Fibroblast of gingiva (primary cell): ENCODE measurements at regions not wholly inside any gene's neighbourhood (a gene's known extent, or its start where the extent isn't known, plus 50 kb on each side); places are given as distances from the start of the nearest gene placed in this dataset.
"Not testable (repeated sequence)": the region's sequence is repeated elsewhere in the genome, so short reads cannot be mapped to it uniquely, and the experiment has no call there.

Source experiments
- DNase-seq: peaks from one replicate; pipeline ENCODE4 v3.0.0-alpha.2; 2011; ENCODE audit warnings: low read depth

DNA sequence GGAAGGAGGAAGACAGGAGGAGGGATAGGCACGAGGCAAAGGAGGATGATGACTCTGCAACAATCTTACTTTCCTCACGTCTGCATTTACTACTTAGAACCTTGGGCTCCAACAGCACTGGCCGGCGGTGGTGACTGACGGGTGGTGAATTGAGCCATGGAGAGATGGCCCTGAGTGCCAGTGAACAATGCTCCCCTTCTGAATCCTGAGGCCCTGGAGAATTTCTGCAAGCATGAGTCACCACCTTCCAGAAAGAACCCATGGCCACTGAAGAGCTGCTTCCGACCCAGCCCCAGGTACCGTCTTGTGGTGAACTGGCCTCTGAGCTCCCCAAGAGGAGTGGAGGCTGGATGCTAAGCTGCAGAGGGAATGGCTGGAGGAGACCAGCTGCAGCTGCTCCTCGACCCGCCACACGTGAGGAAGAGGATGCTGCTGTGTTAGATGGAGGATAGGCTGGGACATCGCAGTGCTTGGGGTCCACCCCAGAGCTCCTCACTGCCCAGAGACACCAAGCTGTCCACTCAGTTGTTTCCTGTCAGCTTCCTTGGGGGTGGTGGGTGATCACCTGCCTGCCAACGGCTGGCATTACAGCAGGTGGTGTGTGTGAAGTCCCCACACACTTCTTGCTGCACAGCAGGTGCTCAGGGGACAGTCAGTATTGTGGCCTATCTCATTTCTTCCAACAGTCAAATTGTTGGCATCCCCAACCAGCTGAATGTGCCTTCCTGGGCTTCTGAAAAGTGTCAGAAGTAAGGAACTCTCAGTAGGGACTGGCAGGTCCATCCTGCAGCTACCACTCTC lies 186.5 kb upstream of the ID2 start:
- DNase-seq: no peak

DNA sequence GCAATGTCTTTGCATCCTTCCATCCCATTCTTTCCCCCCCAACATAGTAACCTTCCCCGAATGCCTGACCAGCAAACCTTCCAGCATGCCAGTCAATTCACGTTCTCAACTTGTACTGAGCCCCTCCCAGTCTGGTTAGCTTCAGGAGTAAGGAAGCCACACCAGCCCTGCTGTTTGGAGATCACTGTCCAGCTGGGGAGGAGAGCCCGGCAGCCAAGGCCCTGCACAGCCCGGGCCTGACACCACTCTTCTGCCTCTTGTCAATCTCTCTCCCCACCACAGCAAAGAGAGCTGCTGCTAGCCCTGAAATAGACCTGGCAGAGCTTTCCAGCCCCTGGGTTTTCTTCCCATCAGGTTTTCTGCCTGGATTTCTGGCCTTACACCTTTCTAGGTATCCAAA lies 185.8 kb upstream of the ID2 start:
- no peak for DNase-seq

DNA sequence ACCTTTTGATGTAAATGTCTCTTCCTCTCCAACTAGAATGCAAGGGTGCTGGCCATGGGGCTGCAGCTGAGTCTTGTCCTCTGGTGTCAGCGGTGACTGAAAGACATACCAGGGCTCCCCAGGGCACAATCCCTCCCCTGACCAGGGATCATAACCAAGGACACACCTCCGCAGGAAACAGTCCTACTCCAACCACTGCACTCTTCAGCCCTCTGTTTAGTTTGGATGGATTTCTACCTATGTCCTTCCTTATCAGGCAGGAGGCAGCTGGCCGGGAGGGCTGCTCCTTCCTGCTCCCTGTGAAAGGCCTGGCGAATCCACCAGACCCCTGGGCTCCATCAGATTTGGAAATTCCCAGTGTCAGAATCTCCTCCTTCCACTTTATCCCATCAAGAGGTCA lies 185.2 kb upstream of the ID2 start:
- DNase-seq: no peak

DNA sequence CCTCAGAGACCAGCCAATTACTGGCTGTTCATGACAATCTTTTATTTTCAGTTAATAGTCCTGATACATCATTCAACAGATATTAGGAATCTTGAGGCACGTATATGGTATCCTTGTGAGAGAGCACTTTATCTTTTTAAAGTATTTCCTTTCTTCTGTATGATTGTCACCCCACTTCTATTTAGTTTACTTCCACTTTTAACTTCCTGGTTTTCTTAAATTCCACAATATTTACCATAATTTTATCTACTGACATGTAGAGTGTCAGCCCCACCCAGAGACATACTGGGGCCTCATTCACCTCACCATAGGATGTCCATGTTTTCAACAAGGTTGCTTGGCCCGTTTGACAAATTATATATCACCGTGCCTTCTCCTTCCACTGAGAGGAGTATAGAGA lies 182.9 kb upstream of the ID2 start:
- DNase-seq: no peak

DNA sequence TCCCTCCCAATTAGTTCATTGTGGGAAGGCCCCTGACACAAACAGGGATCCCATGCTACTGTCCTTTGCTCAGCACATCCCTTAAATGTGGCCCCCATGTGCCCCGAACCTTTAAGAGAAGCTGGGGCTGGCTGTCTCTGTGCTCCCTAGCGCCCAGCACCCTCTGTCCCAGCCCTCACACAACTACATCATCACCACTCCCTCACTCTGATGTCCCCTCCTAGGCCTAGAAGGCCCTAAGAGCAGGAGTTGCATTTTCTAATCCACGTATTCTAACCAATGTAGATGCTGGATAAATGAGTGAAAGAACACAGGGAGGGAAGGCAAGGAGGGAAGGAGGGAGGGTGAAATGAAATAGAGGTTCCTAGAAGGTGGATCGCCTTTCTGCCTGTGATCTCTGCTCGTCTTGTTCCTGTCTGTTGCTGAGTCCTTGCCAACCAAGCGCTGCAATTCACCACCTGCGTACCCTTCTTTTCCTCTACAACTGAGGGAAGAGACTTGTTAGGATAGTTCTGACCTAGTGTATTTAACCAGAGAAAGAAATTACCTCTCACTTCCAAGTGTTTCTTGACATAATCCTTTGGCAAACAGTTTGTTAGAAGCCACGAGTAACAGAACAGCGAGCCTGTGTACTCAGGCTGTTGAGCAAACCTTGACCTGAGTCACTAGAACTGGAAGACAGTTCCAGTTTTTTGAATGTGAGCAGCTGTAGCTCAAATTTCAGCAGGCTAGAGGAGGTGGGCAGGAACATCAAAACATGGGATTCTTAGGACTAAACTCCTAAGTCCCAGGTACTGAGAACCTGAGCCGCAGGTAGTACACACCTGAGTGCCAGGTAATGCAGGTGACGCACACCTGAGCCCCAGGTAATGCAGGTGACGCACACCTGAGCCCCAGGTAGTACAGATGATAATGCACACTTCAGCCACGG lies 181.5 kb upstream of the ID2 start:
- DNase-seq: no peak

DNA sequence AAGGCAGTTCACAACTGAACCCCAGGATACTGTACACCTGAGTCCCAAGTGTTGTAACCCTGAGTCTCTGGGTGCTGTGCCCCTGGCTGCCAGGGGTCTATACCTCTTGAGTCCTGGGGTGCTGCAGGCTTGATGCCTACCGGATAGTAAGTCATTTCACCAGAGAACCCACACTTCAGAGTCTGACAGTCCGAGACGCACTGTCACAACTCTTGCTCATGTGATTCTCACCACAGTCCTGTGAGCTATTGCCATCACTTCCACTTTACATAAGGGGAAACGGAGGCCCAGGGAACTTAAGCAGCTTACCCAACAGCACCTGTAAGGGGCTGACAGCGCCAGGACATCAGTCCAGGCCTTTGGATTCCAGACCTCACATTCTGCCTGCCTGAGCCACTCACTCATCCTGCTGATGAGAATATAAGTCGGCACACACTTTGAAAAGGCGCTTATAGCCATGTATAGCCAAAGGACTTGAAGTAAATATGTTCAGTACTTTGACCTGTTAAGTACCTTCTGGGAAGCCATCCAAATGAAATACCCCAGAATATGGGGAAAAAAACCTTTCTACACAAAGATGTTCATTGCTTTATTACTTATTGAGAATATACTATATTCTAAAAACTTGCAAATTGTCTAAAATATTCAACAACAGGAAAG lies 180.7 kb upstream of the ID2 start:
- DNase-seq: no peak

DNA sequence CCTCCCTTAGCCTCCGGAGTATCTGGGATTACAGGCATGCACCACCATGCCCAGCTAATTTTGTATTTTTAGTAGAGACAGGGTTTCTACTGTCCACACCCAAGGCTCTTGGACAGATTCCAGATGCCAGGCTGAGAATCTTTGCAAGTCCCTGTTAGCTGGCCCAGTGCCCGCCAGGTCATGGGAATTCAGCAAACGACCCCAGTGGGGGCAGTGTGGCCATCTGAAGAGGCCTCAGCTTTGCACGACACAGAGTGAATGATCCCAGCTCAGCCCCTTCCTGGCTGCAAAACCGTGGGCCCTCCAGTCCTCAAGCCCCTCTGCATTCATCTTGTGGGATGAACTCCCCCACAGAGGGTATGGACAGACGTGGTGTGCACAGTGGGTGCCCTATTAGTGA lies 179.5 kb upstream of the ID2 start:
- no peak for DNase-seq

DNA sequence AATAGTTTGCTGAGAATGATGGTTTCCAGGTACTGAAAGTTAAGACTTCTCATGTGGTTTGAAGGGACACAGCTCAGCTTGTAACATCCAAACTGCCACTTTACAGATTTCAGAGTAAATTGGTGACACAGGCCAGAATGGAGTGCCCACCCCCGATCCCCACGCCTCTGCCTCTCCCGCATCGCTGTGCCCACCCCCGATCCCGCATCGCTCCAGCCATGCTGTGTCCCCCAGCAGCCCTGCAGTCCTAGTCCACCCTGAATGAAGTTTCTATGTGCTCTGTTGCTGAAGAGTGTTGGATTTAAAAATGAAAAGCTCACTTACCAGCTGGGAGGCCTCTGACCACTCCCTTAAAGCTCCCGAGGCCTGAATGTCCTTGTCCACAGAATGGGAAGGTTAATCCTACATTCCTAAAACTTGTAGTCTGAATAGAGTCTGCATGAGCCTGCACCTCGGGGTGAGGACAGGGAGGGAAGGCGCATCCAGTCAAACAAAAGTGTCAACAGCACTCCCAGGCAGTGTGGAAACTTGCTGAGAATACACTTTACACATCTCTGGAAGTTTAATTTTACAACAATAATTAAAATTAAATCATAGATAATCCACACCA lies 176.4 kb upstream of the ID2 start:
- DNase-seq: no peak

DNA sequence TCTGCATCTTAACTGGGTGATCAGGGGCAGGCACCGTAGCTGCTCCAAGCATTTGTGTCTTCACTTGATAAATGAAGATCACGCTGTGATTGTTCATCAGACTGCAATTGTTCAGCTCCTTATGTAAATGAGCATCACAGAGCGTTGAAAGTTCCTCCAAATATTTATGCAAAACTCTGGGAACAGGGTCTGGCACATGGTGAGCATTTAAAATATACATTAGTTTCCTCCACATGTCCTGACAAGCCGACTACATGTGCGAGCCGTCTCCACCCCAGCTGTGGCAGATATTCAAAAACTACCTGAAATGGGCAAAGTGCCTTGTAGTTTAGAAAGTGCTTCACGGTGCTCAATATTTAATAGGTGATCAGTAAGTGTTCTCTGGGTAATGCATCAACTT lies 175.1 kb upstream of the ID2 start:
- no peak for DNase-seq

DNA sequence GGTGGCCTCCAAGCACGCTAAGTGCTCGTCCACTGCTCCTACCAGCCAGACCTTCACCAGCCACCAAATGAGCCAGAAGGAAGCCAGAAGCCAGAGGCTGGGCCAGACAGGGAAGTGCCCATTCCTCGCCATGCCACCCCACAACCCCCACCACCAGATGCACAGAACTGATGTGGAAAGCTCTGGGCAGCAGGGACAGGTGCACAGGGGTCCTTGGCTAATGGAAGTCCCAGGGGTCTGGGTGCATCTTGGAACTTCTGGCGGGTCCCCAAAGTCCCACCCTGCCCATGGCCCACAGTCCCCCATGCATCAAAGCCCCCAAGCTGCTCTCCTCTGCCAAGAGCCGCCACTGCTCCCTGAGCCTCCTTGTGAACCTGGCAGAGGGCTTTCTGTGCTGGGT lies 173.1 kb upstream of the ID2 start:
- DNase-seq: no peak

DNA sequence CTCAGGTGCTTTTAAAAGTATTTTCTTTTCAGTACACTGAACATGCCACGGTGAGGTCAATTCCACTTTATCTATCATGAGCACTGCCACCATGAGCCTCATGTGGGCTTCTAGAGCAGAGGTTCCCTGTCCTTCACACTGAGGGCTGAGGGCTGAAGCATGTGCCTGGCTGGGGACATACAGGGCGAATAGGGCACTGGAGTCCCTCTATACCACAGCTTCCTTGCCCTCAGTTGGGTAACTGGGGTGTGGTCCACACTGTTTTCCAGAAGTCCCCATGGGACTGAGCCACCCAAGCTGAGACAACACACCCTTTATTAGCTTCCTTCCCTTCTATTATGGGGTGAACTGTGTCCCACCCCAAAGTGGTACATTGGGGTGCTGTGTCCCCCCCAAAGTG lies 172.2 kb upstream of the ID2 start:
- no peak for DNase-seq

DNA sequence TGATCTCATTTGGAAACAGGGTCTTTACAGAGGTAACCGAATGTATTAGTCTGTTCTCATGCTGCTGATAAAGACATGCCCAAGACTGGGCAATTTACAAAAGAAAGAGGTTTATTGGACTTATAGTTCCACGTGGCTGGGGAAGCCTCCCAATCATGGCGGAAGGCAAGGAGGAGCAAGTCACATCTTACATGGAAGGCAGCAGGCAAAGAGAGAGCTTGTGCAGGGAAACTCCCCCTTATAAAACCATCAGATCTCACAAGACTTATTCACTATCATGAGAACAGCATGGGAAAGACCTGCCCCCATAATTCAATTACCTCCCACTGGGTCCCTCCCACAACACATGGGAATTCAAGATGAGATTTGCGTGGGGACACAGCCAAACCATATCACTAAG lies 171.8 kb upstream of the ID2 start:
- not testable (repeated sequence) for DNase-seq

DNA sequence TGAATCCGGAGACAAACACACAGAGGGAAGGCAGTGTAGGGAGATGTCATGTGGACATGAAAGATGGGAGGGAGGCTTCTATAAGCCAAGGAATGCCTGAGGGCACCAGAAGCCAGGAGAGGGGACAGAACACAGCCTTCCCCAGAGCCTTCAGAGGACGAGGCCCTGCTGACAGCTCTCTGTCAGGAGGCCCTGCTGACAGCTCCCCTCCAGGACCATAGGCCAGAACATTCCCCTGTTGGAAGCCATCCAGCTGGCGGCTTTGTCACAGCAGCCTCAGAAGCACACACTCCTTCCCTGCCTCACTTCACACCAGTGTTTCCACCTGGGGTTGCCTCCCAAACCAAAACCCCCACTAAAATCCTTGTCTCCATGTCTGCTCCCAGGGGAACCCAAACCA lies 171.3 kb upstream of the ID2 start:
- no peak for DNase-seq

DNA sequence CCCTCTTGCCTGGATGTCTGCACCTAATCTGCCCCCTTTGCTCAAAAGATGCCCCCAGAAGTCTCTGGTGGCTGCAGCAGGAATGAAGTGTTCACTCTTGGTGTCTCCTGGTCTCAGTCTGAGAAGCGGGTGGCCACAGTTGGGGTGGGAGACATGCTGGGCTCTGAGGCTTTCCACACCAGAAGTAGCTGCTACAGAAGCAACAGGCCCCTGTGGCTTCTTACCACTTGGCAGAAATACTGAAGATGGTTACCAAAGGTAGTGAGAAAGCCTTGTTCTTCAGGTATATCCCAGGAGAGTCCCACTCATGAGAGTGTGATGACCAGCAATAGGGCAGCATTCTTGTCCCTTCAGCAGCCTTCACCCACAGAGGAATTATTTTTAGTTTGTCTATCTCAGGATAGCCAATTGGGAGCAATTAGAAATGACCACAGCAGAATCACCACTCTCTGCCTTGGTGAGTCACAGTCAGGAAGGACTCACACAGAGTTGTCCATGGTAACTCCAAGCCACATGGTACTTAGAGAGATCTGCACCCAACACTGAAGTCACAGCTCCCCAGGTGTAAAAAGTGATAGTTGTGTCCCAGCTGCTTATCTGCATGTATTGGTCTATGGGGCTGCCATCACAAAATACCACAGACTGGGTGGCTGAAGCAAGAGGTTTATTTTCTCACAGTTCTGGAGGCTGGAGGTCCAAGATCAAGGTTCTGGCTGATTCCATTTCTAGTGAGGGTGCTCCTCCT lies 169.8 kb upstream of the ID2 start:
- DNase-seq: no peak

DNA sequence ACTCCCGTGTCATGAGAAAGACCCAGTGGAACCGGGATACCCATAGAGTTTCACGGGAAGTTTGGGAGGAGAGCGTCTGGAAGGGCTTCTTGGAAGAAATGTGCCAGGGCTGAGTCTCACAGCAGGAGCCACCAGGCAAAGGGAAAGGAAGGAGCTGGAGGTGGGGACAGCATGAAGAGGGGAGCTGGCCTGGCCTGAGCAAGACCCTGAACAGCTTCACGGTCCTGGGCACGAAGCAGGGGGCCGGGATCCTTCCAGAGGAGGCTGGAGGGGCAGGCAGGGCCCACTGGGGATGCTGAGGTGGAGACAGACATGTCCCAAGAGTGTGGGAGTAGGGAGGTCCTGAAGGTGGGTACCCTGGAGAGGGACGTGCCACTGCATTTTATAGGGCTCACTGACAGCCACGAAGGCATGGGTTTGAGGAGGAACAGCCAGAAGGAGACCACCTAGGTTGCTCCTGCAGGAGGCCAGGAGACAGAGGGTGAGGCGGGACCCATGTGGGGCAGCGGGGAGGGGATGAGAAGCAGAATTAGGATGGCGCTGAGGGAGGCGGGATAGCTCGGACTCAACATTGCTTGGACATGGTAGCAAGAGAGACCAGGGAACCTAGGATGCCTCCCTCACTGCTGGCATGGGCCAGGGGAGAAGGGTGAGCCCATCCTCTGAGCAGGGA lies 168.1 kb upstream of the ID2 start:
- DNase-seq: no peak

DNA sequence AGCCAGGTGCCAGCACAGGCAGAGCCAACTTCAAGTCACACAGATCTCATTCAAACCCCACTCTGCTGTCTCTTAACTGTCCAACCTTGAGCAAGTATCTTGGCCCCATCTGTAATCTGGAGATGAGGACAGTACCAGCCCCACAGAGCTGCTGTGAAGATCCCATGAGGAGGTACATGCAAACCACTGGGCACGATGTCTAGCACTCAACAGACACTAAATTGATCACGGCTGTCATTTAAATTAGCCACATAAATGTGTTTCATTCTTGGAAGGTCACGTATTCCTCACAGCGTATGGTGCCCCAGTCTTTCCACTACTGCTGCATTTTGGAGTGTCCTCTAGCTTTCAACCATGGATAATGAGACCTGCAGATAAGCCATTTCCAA lies 167.6 kb upstream of the ID2 start:
- no peak for DNase-seq

DNA sequence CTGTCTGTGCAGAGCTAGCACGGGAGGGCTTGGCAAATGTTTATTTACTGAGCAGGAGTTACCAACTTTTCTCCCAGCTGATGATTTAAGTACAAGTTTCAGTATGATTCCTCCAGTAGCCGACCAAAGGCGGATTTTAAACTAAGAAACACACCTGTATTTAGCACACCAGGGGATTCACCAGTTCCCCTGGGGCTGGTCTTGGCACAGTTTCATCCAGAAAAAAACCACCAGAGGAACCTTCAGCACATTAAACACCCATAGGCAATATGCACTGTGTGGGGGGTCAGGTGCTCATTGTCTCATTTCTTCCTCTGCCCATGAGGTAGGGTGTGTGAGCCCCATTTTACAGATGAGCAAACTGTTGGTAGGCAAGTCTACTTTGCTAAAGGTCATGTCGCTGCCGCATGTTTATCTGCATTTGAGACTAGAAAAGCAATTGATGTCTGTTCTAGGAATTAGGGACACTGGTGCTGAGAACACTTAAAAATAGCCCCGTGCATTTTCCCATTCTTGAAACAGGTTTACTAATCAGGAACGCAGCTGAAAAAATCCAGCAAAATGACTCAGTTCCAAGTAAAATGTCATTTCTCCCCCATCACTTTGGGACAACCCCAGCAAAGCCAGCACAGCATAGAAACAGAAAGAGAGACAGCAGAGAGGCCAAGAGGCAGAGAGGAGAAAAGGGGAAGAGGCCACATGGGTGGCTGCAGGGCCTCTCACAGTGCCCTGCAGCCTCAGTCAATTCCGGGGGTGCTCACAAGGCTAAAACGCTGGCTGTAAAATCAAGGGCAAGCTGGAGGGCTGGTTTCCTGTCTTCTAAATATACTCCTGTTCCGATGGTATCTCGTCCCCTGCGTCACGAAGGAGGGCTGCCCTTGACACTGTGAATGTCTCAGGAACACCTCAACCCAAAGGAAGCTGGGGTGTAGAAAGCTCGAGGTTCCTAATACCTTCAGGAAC lies 166.8 kb upstream of the ID2 start:
- DNase-seq: no peak

DNA sequence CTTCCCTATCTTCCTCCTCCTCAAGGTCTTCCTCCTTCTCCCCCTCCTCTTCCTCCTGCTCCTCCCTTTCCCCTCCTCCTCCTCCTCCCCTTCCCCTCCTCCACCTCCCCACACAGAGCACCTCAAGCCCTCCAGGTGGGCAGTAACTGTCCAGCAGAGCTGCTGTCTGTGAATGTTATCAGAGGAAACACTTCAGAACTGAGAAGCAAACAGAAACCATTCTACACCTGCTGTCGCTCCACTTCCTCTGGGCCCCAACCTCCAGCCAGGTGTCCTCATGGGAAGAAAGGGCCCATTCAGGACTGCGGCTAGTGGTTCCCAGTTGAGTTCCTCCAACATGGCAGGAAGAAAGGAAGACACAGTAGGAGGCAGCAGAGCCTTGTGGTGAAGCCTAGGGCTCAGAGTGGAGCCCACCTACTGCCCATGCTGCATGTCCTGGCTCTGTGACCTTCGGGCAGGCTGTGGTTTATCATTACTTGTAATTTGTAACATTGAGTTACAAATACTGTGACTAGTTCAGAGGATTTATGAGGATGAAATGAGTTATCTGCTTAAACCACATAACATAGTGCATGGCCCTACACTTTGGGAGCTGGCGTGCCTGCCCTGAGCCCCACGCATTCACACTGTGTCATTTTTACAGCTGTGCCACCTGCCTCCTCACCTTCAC lies 165.9 kb upstream of the ID2 start:
- no peak for DNase-seq

DNA sequence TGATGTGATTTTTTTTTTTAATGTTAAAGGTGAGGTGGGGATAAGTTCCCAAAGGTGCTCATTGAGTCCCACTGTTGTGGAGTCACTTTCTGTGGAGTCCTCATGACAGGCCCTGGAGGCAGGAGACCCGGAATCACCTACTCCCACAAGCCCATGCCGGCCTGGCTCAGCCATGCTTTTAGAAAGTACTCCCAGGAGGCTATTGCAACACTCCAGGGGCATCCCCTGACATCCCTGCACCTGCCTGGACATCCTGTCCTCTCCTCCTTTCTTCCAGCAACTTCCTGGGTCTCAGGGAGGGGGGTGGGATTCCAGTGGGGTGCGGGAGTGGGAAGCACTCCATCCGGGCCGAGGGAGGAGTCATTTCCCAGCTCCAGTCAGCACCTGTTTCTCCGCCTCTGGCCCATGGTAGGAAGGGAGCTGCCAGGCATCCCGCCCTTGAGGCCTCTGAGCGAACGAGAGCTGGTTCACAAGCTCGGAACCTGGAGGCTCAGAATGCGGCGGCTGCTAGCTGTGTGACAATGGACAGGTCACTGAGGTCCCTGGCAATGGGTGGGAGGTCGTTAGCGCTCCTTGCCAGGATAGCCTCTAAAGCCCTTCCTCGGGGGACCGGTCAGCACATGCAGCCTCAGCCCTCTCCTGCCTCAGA lies 163.9 kb upstream of the ID2 start:
- DNase-seq: no peak
